HFFc6 (cell line): ENCODE measurements at regions not wholly inside any gene's neighbourhood (a gene's known extent, or its start where the extent isn't known, plus 50 kb on each side); places are given as distances from the start of the nearest gene placed in this dataset.

ENCODE experiments used
- DNase-seq: peaks from one replicate; pipeline ENCODE4 v3.0.0-alpha.2; 2018
- H3K27ac Mint-ChIP-seq: 2 replicates; pipeline ENCODE4 v1.8.0; 2020; ENCODE audit warnings: mild to moderate bottlenecking, mixed read lengths
- H3K27me3 Mint-ChIP-seq: 2 replicates; pipeline ENCODE4 v1.8.0; 2021; ENCODE audit warnings: mild to moderate bottlenecking, moderate library complexity, mixed read lengths; ENCODE audit not compliant: insufficient read depth
- H3K36me3 Mint-ChIP-seq: 2 replicates; pipeline ENCODE4 v1.8.0; 2021; ENCODE audit warnings: low read depth, mixed read lengths
- H3K4me1 Mint-ChIP-seq: 2 replicates; pipeline ENCODE4 v1.8.0; 2020; ENCODE audit warnings: low read depth, mixed read lengths
- H3K4me3 Mint-ChIP-seq: 2 replicates; pipeline ENCODE4 v1.8.0; 2020; ENCODE audit warnings: mild to moderate bottlenecking, moderate library complexity, mixed read lengths
- H3K9me3 Mint-ChIP-seq: 2 replicates; pipeline ENCODE4 v1.8.0; 2020; ENCODE audit warnings: mild to moderate bottlenecking, mixed read lengths
- TF ChIP-seq, protein P1 (sequence below): fragments of 200-600 bp; sonication (generic); IDR thresholded peaks from 2 replicates; pipeline ENCODE4 v1.5.0; 2021; ENCODE audit warnings: antibody characterized with exemption, mild to moderate bottlenecking

DNA sequence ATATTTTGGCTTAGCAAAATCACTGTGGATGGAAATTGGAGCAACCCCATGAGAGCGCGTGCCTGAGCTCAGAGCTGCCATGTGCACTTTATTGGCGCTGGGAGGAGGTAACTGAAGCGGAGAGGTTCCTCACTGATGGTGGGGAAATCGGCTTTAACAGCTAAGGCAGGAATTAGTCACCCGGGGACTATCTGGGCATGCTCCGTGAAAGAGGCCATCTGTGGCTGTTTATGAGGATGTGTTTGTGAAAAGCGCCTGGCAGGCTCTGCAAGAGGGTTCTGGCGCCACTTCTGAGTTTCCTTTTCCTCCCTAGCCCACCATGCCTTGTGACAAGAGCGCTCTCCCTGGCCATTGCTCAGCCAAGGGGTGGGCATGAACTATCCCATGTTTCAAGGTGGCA is 815.6 kb downstream of the UQCRFS1 start:
- no peak for DNase-seq
- no peaks in the 10 kb centered on the region; the same call in 1 of the 2 replicates for H3K27me3 Mint-ChIP-seq
- TF ChIP-seq, protein P1, sequence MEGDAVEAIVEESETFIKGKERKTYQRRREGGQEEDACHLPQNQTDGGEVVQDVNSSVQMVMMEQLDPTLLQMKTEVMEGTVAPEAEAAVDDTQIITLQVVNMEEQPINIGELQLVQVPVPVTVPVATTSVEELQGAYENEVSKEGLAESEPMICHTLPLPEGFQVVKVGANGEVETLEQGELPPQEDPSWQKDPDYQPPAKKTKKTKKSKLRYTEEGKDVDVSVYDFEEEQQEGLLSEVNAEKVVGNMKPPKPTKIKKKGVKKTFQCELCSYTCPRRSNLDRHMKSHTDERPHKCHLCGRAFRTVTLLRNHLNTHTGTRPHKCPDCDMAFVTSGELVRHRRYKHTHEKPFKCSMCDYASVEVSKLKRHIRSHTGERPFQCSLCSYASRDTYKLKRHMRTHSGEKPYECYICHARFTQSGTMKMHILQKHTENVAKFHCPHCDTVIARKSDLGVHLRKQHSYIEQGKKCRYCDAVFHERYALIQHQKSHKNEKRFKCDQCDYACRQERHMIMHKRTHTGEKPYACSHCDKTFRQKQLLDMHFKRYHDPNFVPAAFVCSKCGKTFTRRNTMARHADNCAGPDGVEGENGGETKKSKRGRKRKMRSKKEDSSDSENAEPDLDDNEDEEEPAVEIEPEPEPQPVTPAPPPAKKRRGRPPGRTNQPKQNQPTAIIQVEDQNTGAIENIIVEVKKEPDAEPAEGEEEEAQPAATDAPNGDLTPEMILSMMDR, result no peak
- no peaks in the 10 kb centered on the region for H3K4me1 Mint-ChIP-seq
- H3K27ac Mint-ChIP-seq, result no peak overlapping the region
- no peaks in the 10 kb centered on the region; the same call in 1 of the 2 replicates for H3K36me3 Mint-ChIP-seq
- peaks cover 70% of the 10 kb centered on the region for H3K9me3 Mint-ChIP-seq
- H3K4me3 Mint-ChIP-seq, result no peak overlapping the region

DNA sequence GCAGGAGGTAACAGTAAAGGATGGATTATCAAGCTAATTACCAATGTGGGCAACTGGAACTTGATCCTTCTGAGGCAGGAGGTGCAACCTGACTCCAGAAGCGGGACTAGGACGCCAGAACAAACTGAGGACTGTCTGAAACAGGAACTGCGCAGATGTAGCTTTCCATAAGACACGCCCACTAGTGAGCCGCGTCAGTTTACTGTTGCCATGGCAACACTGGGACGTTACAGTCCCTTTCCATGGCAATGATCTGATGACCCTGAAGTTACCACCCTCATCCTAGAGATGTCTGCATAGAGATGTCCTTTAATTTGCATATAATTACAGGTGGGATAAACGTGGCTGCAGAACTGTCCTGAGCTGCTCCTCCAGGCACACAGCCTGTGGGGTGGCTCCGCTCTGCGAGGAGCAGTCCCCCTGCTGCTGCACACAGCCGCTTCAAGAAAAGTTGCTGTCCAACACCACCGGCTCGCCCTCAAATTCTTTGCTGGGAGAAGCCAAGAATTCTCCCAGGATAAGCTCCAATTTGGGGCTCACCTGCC is 816.6 kb downstream of the UQCRFS1 start:
- TF ChIP-seq, protein P1, result no peak
- no peaks in the 10 kb centered on the region; the same call in 1 of the 2 replicates for H3K36me3 Mint-ChIP-seq
- H3K27me3 Mint-ChIP-seq, result no peaks in the 10 kb centered on the region; the same call in 1 of the 2 replicates
- DNase-seq, result no peak
- H3K4me3 Mint-ChIP-seq, result no peak overlapping the region
- H3K27ac Mint-ChIP-seq, result no peak overlapping the region
- peaks cover 70% of the 10 kb centered on the region for H3K9me3 Mint-ChIP-seq
- no peaks in the 10 kb centered on the region for H3K4me1 Mint-ChIP-seq

DNA sequence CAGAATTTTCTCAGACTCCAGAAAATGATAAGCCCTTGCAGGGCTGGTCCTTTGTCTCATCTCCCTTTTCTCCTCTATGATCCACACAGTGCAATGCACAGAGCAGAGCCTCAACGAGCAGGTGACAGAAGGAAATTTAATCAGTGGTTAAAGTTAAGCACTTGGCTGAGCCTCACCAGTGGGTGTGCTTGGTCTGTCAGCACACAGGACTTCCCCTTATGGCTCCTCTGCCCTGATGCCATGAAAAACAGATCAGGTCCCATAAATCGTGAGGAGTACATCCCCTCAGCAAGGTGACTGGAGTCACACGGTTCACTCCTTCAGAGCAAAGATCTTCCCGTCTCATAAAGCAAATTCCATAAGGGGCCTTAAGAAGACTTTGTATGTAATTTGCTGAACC is 818.2 kb downstream of the UQCRFS1 start:
- H3K4me3 Mint-ChIP-seq, result no peak overlapping the region
- no peaks in the 10 kb centered on the region; the same call in 1 of the 2 replicates for H3K36me3 Mint-ChIP-seq
- H3K9me3 Mint-ChIP-seq, result peaks cover 62% of the 10 kb centered on the region
- DNase-seq, result no peak
- H3K27ac Mint-ChIP-seq, result no peak overlapping the region
- TF ChIP-seq, protein P1, result no peak
- H3K4me1 Mint-ChIP-seq, result no peaks in the 10 kb centered on the region
- H3K27me3 Mint-ChIP-seq, result no peaks in the 10 kb centered on the region; the same call in 1 of the 2 replicates

DNA sequence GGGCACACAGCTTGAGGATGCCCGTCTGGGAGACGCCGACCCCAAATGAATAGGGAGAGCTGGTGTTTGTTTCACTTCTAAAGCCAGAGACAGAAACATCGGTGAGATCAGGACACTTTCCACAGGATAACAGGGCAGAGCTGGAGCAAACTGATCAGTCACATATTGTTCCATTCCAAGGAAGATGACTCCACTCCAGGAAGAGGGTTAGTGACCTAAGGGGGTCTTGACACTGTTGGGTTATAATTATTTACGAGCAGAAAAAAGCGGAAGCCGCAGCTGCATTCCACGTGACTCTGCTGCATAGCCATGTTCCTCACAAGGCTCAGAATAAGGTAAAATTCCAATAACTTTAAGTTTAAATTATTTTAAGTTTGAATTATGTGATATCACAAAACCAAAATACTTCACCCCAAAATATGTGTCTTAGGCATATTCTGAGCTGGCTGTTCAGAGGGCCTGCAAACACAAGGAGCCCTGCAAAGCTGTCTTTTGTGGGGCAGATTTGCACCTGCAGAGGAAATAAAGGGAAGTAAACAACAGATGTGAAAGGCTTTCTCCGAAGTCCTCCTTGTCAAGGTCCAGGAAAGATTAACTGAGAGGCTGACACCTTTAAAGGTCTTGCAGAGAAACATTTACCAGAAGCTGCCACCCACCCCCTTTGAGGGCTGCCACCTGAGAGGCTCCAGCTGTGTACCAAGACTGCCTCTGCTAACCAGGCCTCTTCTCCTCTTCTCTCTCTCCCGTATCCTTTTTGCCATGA is 819.2 kb downstream of the UQCRFS1 start:
- Mint-ChIP-seq H3K27ac (no peak overlapping the region), H3K4me1 (no peaks in the 10 kb centered on the region), H3K27me3 (no peaks in the 10 kb centered on the region; the same call in 1 of the 2 replicates), H3K9me3 (peaks cover 61% of the 10 kb centered on the region), H3K4me3 (no peak overlapping the region), H3K36me3 (no peaks in the 10 kb centered on the region; the same call in 1 of the 2 replicates)
- no peak for DNase-seq
- TF ChIP-seq, protein P1, result no peak

DNA sequence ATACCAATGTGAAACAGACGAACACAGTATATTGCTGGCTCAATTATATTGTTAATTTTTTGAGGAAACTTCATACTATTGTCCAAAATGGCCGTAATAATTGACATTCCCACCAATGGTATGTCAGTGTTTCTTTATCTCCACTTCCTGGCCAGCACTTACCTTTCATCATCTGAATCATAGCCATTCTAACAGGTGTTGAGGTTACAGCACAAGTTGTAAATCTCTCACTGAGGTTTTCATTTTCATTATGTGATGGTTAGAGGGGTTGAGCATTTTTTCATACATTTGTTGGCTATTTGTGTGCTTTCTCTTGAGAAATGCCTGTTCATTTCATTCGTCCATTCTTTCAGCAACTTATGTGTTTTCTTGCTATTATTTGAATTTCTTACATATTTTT is 824.0 kb downstream of the UQCRFS1 start:
- peaks cover 41% of the 10 kb centered on the region for H3K9me3 Mint-ChIP-seq
- no peak overlapping the region for H3K27ac Mint-ChIP-seq
- TF ChIP-seq, protein P1, result no peak
- H3K27me3 Mint-ChIP-seq, result no peaks in the 10 kb centered on the region
- no peaks in the 10 kb centered on the region for H3K4me1 Mint-ChIP-seq
- H3K36me3 Mint-ChIP-seq, result no peaks in the 10 kb centered on the region; the same call in 1 of the 2 replicates
- no peak overlapping the region for H3K4me3 Mint-ChIP-seq
- no peak for DNase-seq
